Karpas-422 (cell line): ENCODE measurements at regions not wholly inside any gene's neighbourhood (a gene's known extent, or its start where the extent isn't known, plus 50 kb on each side); places are given as distances from the start of the nearest gene placed in this dataset.
"Not testable (repeated sequence)": the region's sequence is repeated elsewhere in the genome, so short reads cannot be mapped to it uniquely, and the experiment has no call there.

Source experiments
- DNase-seq: peaks from one replicate; pipeline ENCODE4 v3.0.0-alpha.2; 2015
- H2AFZ ChIP-seq: fragments of 200-600 bp; sonication (generic); 2 replicates; pipeline ENCODE4 v1.6.1; 2014; ENCODE audit warnings: antibody characterized with exemption, low read length, mixed read lengths
- H3K27ac ChIP-seq: fragments of 200-600 bp; sonication (generic); 2 replicates; pipeline ENCODE4 v1.5.1; 2014; ENCODE audit warnings: mild to moderate bottlenecking, low read length, moderate library complexity
- H3K27me3 ChIP-seq: fragments of 200-600 bp; sonication (generic); 2 replicates; pipeline ENCODE4 v1.6.1; 2014; ENCODE audit warnings: low read length, mixed read lengths
- H3K36me3 ChIP-seq: fragments of 200-600 bp; sonication (generic); 2 replicates; pipeline ENCODE4 v1.6.1; 2014; ENCODE audit warnings: low read length, mixed read lengths; ENCODE audit not compliant: insufficient read depth
- H3K4me1 ChIP-seq: fragments of 200-600 bp; sonication (generic); 2 replicates; pipeline ENCODE4 v1.6.1; 2014; ENCODE audit warnings: mild to moderate bottlenecking, low read length, mixed read lengths
- H3K4me2 ChIP-seq: fragments of 200-600 bp; sonication (generic); 2 replicates; pipeline ENCODE4 v1.6.1; 2014; ENCODE audit warnings: low read length, low read depth, mild to moderate bottlenecking; ENCODE audit not compliant: poor library complexity, severe bottlenecking
- H3K4me3 ChIP-seq: fragments of 200-600 bp; sonication (generic); 2 replicates; pipeline ENCODE4 v1.5.1; 2014; ENCODE audit warnings: mild to moderate bottlenecking, antibody characterized with exemption, low read length, mixed read lengths
- H3K79me2 ChIP-seq: fragments of 200-600 bp; sonication (generic); 2 replicates; pipeline ENCODE4 v1.6.1; 2014; ENCODE audit warnings: mild to moderate bottlenecking, low read length, mixed read lengths
- H3K9ac ChIP-seq: fragments of 200-600 bp; sonication (generic); 2 replicates; pipeline ENCODE4 v1.6.0; 2014; ENCODE audit warnings: low read length
- H3K9me2 ChIP-seq: fragments of 200-600 bp; sonication (generic), shearing (Covaris generic); replicated peaks from 2 replicates; pipeline ENCODE4 v1.6.0; 2014; ENCODE audit warnings: mild to moderate bottlenecking, low read length, moderate library complexity; ENCODE audit not compliant: insufficient read depth
- H3K9me3 ChIP-seq: fragments of 300-700, 200-600 bp; sonication (generic); 2 replicates; pipeline ENCODE4 v1.6.1; 2014; ENCODE audit warnings: low read length, mixed read lengths
- H4K20me1 ChIP-seq: fragments of 200-600 bp; sonication (generic); 2 replicates; pipeline ENCODE4 v1.6.1; 2014; ENCODE audit warnings: mild to moderate bottlenecking, antibody characterized with exemption, low read length, low read depth; ENCODE audit not compliant: insufficient read depth

GRCh38 chr6:105526225-105526872 lies 123.5 kb upstream of the PREP start:
- H3K9me3 ChIP-seq: no peaks in the 10 kb centered on the region
- H3K36me3 ChIP-seq: no peaks in the 10 kb centered on the region
- no peak overlapping the region for H2AFZ ChIP-seq
- no peaks in the 10 kb centered on the region for H3K79me2 ChIP-seq
- no peak overlapping the region for H3K9ac ChIP-seq
- H4K20me1 ChIP-seq: no peaks in the 10 kb centered on the region
- H3K9me2 ChIP-seq: no peaks in the 10 kb centered on the region
- H3K4me3 ChIP-seq: no peak overlapping the region
- no peak overlapping the region for H3K27ac ChIP-seq
- no peak for DNase-seq
- H3K27me3 ChIP-seq: no peaks in the 10 kb centered on the region
- H3K4me2 ChIP-seq: no peak overlapping the region
- no peaks in the 10 kb centered on the region for H3K4me1 ChIP-seq

- no peak overlapping the region for H3K27ac ChIP-seq
- H3K9me2 ChIP-seq: no peaks in the 10 kb centered on the region
- H3K4me1 ChIP-seq: no peaks in the 10 kb centered on the region
- no peaks in the 10 kb centered on the region for H3K36me3 ChIP-seq
- no peaks in the 10 kb centered on the region for H4K20me1 ChIP-seq
- no peak overlapping the region for H3K9ac ChIP-seq
- DNase-seq: no peak
- no peaks in the 10 kb centered on the region for H3K79me2 ChIP-seq
- H2AFZ ChIP-seq: no peak overlapping the region
- H3K4me2 ChIP-seq: no peak overlapping the region
- 0 out of 2 replicates have a peak, but pooled peaks cover 4% of the 10 kb centered on the region for H3K27me3 ChIP-seq
- no peaks in the 10 kb centered on the region for H3K9me3 ChIP-seq
- no peak overlapping the region for H3K4me3 ChIP-seq
Measured at GRCh38 chr6:105522626-105523322, 119.9 kb upstream of the PREP start.

- Histone ChIP-seq H3K9me2 (no peaks in the 10 kb centered on the region), H2AFZ (no peak overlapping the region), H3K27me3 (0 out of 2 replicates have a peak, but pooled peaks cover 4% of the 10 kb centered on the region), H3K27ac (no peak overlapping the region), H3K9ac (no peak overlapping the region), H3K4me1 (no peaks in the 10 kb centered on the region), H3K79me2 (no peaks in the 10 kb centered on the region), H4K20me1 (no peaks in the 10 kb centered on the region), H3K36me3 (no peaks in the 10 kb centered on the region), H3K9me3 (no peaks in the 10 kb centered on the region), H3K4me2 (no peak overlapping the region), H3K4me3 (no peak overlapping the region)
- no peak for DNase-seq
Measured at GRCh38 chr6:105519954-105520353, 117.1 kb upstream of the PREP start.

GRCh38 chr6:105518993-105519392 lies 116.1 kb upstream of the PREP start:
- not testable (repeated sequence) for H3K27ac ChIP-seq, H3K4me1 ChIP-seq, H4K20me1 ChIP-seq

GRCh38 chr6:105515054-105515453 lies 112.2 kb upstream of the PREP start:
- H3K4me1 ChIP-seq: no peaks in the 10 kb centered on the region
- DNase-seq: no peak
- 0 out of 2 replicates have a peak, but pooled peaks cover 4% of the 10 kb centered on the region for H3K27me3 ChIP-seq
- H4K20me1 ChIP-seq: no peaks in the 10 kb centered on the region
- H3K27ac ChIP-seq: no peak overlapping the region
- H3K36me3 ChIP-seq: no peaks in the 10 kb centered on the region
- H3K4me2 ChIP-seq: no peak overlapping the region
- no peaks in the 10 kb centered on the region for H3K9me2 ChIP-seq
- H3K9me3 ChIP-seq: no peaks in the 10 kb centered on the region
- no peak overlapping the region for H2AFZ ChIP-seq
- H3K4me3 ChIP-seq: no peak overlapping the region
- no peaks in the 10 kb centered on the region for H3K79me2 ChIP-seq
- H3K9ac ChIP-seq: no peak overlapping the region

More at GRCh38 chr6:105518993-105519392, 116.1 kb upstream of the PREP start:
- not testable (repeated sequence) for DNase-seq, H3K4me3 ChIP-seq, H3K4me2 ChIP-seq, H3K9ac ChIP-seq, H3K79me2 ChIP-seq, H2AFZ ChIP-seq, H3K9me3 ChIP-seq, H3K36me3 ChIP-seq, H3K9me2 ChIP-seq, H3K27me3 ChIP-seq

- Histone ChIP-seq H3K4me2 (no peak overlapping the region), H3K27me3 (0 out of 2 replicates have a peak, but pooled peaks cover 4% of the 10 kb centered on the region), H3K9ac (no peak overlapping the region), H4K20me1 (no peaks in the 10 kb centered on the region), H3K36me3 (no peaks in the 10 kb centered on the region), H3K79me2 (no peaks in the 10 kb centered on the region), H3K4me3 (no peak overlapping the region), H3K4me1 (no peaks in the 10 kb centered on the region), H3K9me3 (no peaks in the 10 kb centered on the region), H3K27ac (no peak overlapping the region), H2AFZ (no peak overlapping the region), H3K9me2 (no peaks in the 10 kb centered on the region)
- no peak for DNase-seq
Measured at GRCh38 chr6:105514306-105514705, 111.4 kb upstream of the PREP start.

- Histone ChIP-seq H3K4me2 (no peak overlapping the region), H4K20me1 (no peaks in the 10 kb centered on the region), H3K9me3 (no peaks in the 10 kb centered on the region), H3K36me3 (no peaks in the 10 kb centered on the region), H3K27ac (no peak overlapping the region), H3K27me3 (no peaks in the 10 kb centered on the region), H3K9me2 (no peaks in the 10 kb centered on the region), H3K79me2 (no peaks in the 10 kb centered on the region), H2AFZ (no peak overlapping the region), H3K4me1 (no peaks in the 10 kb centered on the region), H3K9ac (no peak overlapping the region), H3K4me3 (no peak overlapping the region)
- no peak for DNase-seq
Measured at GRCh38 chr6:105511639-105512038, 108.8 kb upstream of the PREP start.

GRCh38 chr6:105510746-105511145 lies 107.9 kb upstream of the PREP start:
- H3K9ac ChIP-seq: no peak overlapping the region
- H3K4me3 ChIP-seq: no peak overlapping the region
- no peak overlapping the region for H3K4me2 ChIP-seq
- H3K79me2 ChIP-seq: no peaks in the 10 kb centered on the region
- DNase-seq: no peak
- H3K4me1 ChIP-seq: no peaks in the 10 kb centered on the region
- H2AFZ ChIP-seq: no peak overlapping the region
- no peaks in the 10 kb centered on the region for H3K27me3 ChIP-seq
- H3K27ac ChIP-seq: no peak overlapping the region
- H3K36me3 ChIP-seq: no peaks in the 10 kb centered on the region
- no peaks in the 10 kb centered on the region for H4K20me1 ChIP-seq
- no peaks in the 10 kb centered on the region for H3K9me2 ChIP-seq
- no peaks in the 10 kb centered on the region for H3K9me3 ChIP-seq
